Neural cell (in vitro differentiated cells): ENCODE measurements at regions not wholly inside any gene's neighbourhood (a gene's known extent, or its start where the extent isn't known, plus 50 kb on each side); places are given as distances from the start of the nearest gene placed in this dataset.

ENCODE experiments used
- H2AFZ ChIP-seq: fragments of 200-600, 300-800 bp; sonication (generic), shearing (Covaris generic); 2 replicates; pipeline ENCODE4 v1.6.0; 2014; ENCODE audit warnings: low read depth, mild to moderate bottlenecking, antibody characterized with exemption, low read length, moderate library complexity
- H3F3A ChIP-seq: fragments of 200-600 bp; shearing (Covaris generic); 2 replicates; pipeline ENCODE4 v1.6.1; 2016; ENCODE audit warnings: mild to moderate bottlenecking, moderate library complexity, mixed read lengths, antibody characterized with exemption, low read length; ENCODE audit not compliant: insufficient read depth, poor library complexity, severe bottlenecking
- H3K27ac ChIP-seq: fragments of 200-600, 300-800 bp; sonication (generic), shearing (Covaris generic); 2 replicates; pipeline ENCODE4 v1.5.1; 2014; ENCODE audit warnings: mild to moderate bottlenecking, low read length, moderate library complexity
- H3K27me3 ChIP-seq: fragments of 300-800, 200-600 bp; sonication (generic), shearing (Covaris generic); 2 replicates; pipeline ENCODE4 v1.6.0; 2014; ENCODE audit warnings: mild to moderate bottlenecking, low read depth, low read length, moderate library complexity; ENCODE audit not compliant: insufficient read depth
- H3K36me3 ChIP-seq: fragments of 300-800, 200-600 bp; sonication (generic), shearing (Covaris generic); 2 replicates; pipeline ENCODE4 v1.5.1; 2014; ENCODE audit warnings: mild to moderate bottlenecking, antibody characterized with exemption, low read length, moderate library complexity; ENCODE audit not compliant: insufficient read depth
- H3K4me2 ChIP-seq: fragments of 300-800, 200-600 bp; sonication (generic), shearing (Covaris generic); 2 replicates; pipeline ENCODE4 v1.6.0; 2014; ENCODE audit warnings: mild to moderate bottlenecking, low read length
- H3K4me3 ChIP-seq: fragments of 300-800, 200-600 bp; sonication (generic), shearing (Covaris generic); 2 replicates; pipeline ENCODE4 v1.5.1; 2014; ENCODE audit warnings: mild to moderate bottlenecking, low read length, moderate library complexity
- H3K79me2 ChIP-seq: fragments of 200-600 bp; shearing (Covaris generic); replicated peaks from 2 replicates; pipeline ENCODE4 v1.6.0; 2014; ENCODE audit warnings: mild to moderate bottlenecking, low read length, moderate library complexity; ENCODE audit not compliant: insufficient read depth
- H3K9ac ChIP-seq: fragments of 300-800, 200-600 bp; sonication (generic), shearing (Covaris generic); 2 replicates; pipeline ENCODE4 v1.6.1; 2016; ENCODE audit warnings: mild to moderate bottlenecking, low read length, mixed read lengths
- H3K9me2 ChIP-seq: fragments of 200-600 bp; shearing (Covaris generic); 2 replicates; pipeline ENCODE4 v1.6.1; 2016; ENCODE audit warnings: mild to moderate bottlenecking, low read length, mixed read lengths; ENCODE audit not compliant: insufficient read depth
- H3K9me3 ChIP-seq: fragments of 200-600, 300-800 bp; sonication (generic), shearing (Covaris generic); 2 replicates; pipeline ENCODE4 v1.6.1; 2016; ENCODE audit warnings: mild to moderate bottlenecking, mixed run types, low read length, moderate library complexity, mixed read lengths
- H4K20me1 ChIP-seq: fragments of 200-600 bp; shearing (Covaris generic); 2 replicates; pipeline ENCODE4 v1.6.1; 2016; ENCODE audit warnings: mild to moderate bottlenecking, mixed run types; ENCODE audit not compliant: insufficient read depth
- CTCF ChIP-seq: fragments of 450-650 bp; IDR thresholded peaks from 2 replicates; pipeline ENCODE4 v1.5.1; 2014; ENCODE audit warnings: antibody characterized with exemption, mild to moderate bottlenecking, moderate library complexity; ENCODE audit not compliant: poor library complexity, severe bottlenecking
- EP300 ChIP-seq: fragments of 450-650 bp; conservative IDR thresholded peaks from 2 replicates; pipeline ENCODE4 v1.6.1; 2014; ENCODE audit warnings: antibody characterized with exemption, mild to moderate bottlenecking, moderate library complexity; ENCODE audit not compliant: poor library complexity, severe bottlenecking
- EZH2 ChIP-seq: fragments of 200-600, 300-800 bp; shearing (Covaris generic), sonication (generic); IDR thresholded peaks from 2 replicates; pipeline ENCODE4 v1.6.1; 2014; ENCODE audit warnings: antibody characterized with exemption, low read length, borderline replicate concordance, mild to moderate bottlenecking; ENCODE audit not compliant: insufficient read depth, poor library complexity, severe bottlenecking
- MXI1 ChIP-seq: fragments of 450-650 bp; conservative IDR thresholded peaks from 2 replicates; pipeline ENCODE4 v1.6.1; 2014; ENCODE audit warnings: antibody characterized with exemption, mild to moderate bottlenecking; ENCODE audit not compliant: poor library complexity, severe bottlenecking
- POLR2AphosphoS5 ChIP-seq: IDR thresholded peaks from 2 replicates; pipeline ENCODE4 v1.6.1; 2012
- RAD21 ChIP-seq: fragments of 450-650 bp; conservative IDR thresholded peaks from 2 replicates; pipeline ENCODE4 v1.6.1; 2014; ENCODE audit warnings: antibody characterized with exemption, mild to moderate bottlenecking, moderate library complexity
- SMC3 ChIP-seq: fragments of 450-650 bp; conservative IDR thresholded peaks from 2 replicates; pipeline ENCODE4 v1.6.1; 2014; ENCODE audit warnings: antibody characterized with exemption, mild to moderate bottlenecking, moderate library complexity; ENCODE audit not compliant: poor library complexity
- TAF1 ChIP-seq: IDR thresholded peaks from 2 replicates; pipeline ENCODE4 v1.6.1; 2012; ENCODE audit warnings: low read depth
- TF ChIP-seq, protein P1 (sequence below): IDR thresholded peaks from 2 replicates; pipeline ENCODE4 v1.6.1; 2012; ENCODE audit warnings: borderline replicate concordance

DNA sequence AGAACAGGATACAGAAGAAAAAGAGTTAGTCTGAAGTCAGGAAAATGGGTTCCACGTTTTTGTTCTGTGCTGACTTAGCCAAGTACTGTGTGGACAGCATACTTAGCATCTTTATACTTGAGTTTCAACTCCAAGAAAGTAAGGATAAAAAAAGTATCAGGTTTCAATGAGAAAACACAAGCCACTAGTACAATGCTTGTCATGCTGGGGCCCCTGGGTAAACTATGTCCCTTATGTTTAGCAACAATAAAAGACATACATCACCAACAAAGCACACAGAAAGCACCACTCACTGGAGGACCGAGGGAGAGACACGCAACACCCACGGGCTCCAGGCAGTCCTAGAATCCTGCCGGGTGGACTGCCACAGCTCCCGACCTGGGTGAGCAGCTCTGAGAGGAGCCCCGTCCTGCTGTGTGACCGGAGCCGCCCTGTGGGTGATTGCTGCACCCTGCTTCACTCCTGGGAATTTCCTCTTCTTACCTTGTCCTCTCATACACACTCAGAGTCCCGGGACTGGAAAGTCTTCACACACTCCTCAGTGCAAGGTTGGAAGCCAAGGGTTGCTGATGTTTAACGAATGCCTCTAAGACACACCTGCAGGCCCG lies 890.5 kb downstream of the BRD1 start:
- H3K4me2 ChIP-seq: no peak overlapping the region
- TF ChIP-seq EZH2 (no peak), POLR2AphosphoS5 (no peak), MXI1 (no peak), CTCF (no peak)
- TF ChIP-seq, protein P1, sequence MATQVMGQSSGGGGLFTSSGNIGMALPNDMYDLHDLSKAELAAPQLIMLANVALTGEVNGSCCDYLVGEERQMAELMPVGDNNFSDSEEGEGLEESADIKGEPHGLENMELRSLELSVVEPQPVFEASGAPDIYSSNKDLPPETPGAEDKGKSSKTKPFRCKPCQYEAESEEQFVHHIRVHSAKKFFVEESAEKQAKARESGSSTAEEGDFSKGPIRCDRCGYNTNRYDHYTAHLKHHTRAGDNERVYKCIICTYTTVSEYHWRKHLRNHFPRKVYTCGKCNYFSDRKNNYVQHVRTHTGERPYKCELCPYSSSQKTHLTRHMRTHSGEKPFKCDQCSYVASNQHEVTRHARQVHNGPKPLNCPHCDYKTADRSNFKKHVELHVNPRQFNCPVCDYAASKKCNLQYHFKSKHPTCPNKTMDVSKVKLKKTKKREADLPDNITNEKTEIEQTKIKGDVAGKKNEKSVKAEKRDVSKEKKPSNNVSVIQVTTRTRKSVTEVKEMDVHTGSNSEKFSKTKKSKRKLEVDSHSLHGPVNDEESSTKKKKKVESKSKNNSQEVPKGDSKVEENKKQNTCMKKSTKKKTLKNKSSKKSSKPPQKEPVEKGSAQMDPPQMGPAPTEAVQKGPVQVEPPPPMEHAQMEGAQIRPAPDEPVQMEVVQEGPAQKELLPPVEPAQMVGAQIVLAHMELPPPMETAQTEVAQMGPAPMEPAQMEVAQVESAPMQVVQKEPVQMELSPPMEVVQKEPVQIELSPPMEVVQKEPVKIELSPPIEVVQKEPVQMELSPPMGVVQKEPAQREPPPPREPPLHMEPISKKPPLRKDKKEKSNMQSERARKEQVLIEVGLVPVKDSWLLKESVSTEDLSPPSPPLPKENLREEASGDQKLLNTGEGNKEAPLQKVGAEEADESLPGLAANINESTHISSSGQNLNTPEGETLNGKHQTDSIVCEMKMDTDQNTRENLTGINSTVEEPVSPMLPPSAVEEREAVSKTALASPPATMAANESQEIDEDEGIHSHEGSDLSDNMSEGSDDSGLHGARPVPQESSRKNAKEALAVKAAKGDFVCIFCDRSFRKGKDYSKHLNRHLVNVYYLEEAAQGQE: no peak
- H2AFZ ChIP-seq: no peak overlapping the region
- H3K27me3 ChIP-seq: no peaks in the 10 kb centered on the region
- H3K79me2 ChIP-seq: no peaks in the 10 kb centered on the region
- no peak overlapping the region for H3K9ac ChIP-seq
- H3K36me3 ChIP-seq: no peaks in the 10 kb centered on the region
- peaks cover 6% of the 10 kb centered on the region for H3K9me3 ChIP-seq
- H3K9me2 ChIP-seq: no peaks in the 10 kb centered on the region
- no peak overlapping the region for H3K4me3 ChIP-seq
- no peaks in the 10 kb centered on the region for H3F3A ChIP-seq
- no peaks in the 10 kb centered on the region for H4K20me1 ChIP-seq
- no peak overlapping the region for H3K27ac ChIP-seq

GRCh38 chr22:48936391-48936790 lies 891.3 kb downstream of the BRD1 start:
- Histone ChIP-seq H4K20me1 (no peaks in the 10 kb centered on the region), H3K27ac (no peak overlapping the region), H3K9ac (no peak overlapping the region), H3F3A (no peaks in the 10 kb centered on the region), H3K27me3 (no peaks in the 10 kb centered on the region), H3K9me3 (peaks cover 6% of the 10 kb centered on the region), H3K4me2 (no peak overlapping the region), H3K36me3 (no peaks in the 10 kb centered on the region), H3K79me2 (no peaks in the 10 kb centered on the region), H2AFZ (no peak overlapping the region), H3K9me2 (no peaks in the 10 kb centered on the region), H3K4me3 (no peak overlapping the region)
- no peak for TF ChIP-seq MXI1
- TF ChIP-seq CTCF: no peak
- TF ChIP-seq POLR2AphosphoS5: no peak
- TF ChIP-seq SMC3: no peak
- TF ChIP-seq RAD21: no peak
- no peak for TF ChIP-seq EZH2
- TF ChIP-seq TAF1: no peak
- TF ChIP-seq, protein P1: no peak
- TF ChIP-seq EP300: no peak
